Natural killer cell treated with Interleukin-12 subunit alpha and Interleukin-12 subunit beta and Interleukin-15 and Interleukin-18, amount 100 ng/mL, for 72 hours (primary cell): ENCODE measurements at regions not wholly inside any gene's neighbourhood (a gene's known extent, or its start where the extent isn't known, plus 50 kb on each side); places are given as distances from the start of the nearest gene placed in this dataset.
"Not testable (repeated sequence)": the region's sequence is repeated elsewhere in the genome, so short reads cannot be mapped to it uniquely, and the experiment has no call there.

Experiments used
- ATAC-seq, 2 donors: fragments of 150-1000 bp; cut with Tn5 transposase in 1 of 2; sonication (Bioruptor Pico), chemical (Tn5 transposase) in 1 of 2; 2 replicates each; pipeline ENCODE4 v1.10.0; 2021
- DNase-seq: peaks from one replicate; pipeline ENCODE4 v3.0.0; 2022; ENCODE audit warnings: low spot score
- H3K27ac Mint-ChIP-seq, 2 donors: 1 replicate in 1 of 2; 2 replicates in 1 of 2; pipeline ENCODE4 v1.8.0; 2022; ENCODE audit warnings: mixed read lengths in 2 of 2, mild to moderate bottlenecking in 1 of 2, moderate library complexity in 1 of 2
- H3K27me3 Mint-ChIP-seq, 2 donors: 1 replicate in 1 of 2; 2 replicates in 1 of 2; pipeline ENCODE4 v1.8.0; 2022; ENCODE audit warnings: mixed read lengths in 2 of 2
- H3K36me3 Mint-ChIP-seq: one replicate; pipeline ENCODE4 v1.8.0; 2022; ENCODE audit warnings: mixed read lengths
- H3K4me1 Mint-ChIP-seq, 2 donors: 1 replicate in 1 of 2; 2 replicates in 1 of 2; pipeline ENCODE4 v1.8.0; 2022; ENCODE audit warnings: low read depth in 2 of 2, mixed read lengths in 2 of 2, mild to moderate bottlenecking in 1 of 2
- H3K4me3 Mint-ChIP-seq: one replicate; pipeline ENCODE4 v1.8.0; 2022; ENCODE audit warnings: mixed read lengths
- H3K9me3 Mint-ChIP-seq: 2 replicates; pipeline ENCODE4 v1.8.0; 2022; ENCODE audit warnings: mixed read lengths

DNA sequence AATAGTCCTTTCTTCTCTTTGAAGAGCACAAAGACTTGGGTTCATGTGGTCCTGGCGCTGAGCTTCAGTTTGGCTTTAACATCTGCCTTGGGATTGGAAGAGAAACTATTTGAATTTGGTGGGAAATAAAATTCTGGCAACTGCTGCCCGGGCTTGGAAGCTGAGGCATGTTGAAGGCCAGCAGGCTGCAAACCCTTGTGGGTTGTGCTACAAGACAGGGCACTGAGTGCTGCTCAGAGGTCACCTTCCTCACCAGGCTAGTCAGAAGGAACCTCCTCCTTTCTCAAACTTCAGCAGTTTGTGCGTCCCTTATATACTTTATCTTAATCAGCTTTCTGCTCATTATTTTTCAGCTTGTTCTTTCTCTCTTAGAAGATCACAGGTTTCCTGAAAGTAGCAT lies 238.4 kb upstream of the TBX18 start:
- no peaks in the 10 kb centered on the region for H3K36me3 Mint-ChIP-seq
- no peak overlapping the region for H3K4me3 Mint-ChIP-seq
- no peak overlapping the region for H3K27ac Mint-ChIP-seq
- no peak for DNase-seq
- H3K4me1 Mint-ChIP-seq = no peaks in the 10 kb centered on the region
- no peaks in the 10 kb centered on the region for H3K27me3 Mint-ChIP-seq
- ATAC-seq = no peak
- H3K9me3 Mint-ChIP-seq = no peaks in the 10 kb centered on the region

GRCh38 chr6:85000001-85000400 lies 235.6 kb upstream of the TBX18 start:
- no peaks in the 10 kb centered on the region for H3K36me3 Mint-ChIP-seq
- ATAC-seq (no peak), DNase-seq (no peak)
- H3K4me1 Mint-ChIP-seq = no peaks in the 10 kb centered on the region
- H3K9me3 Mint-ChIP-seq = peaks cover 11% of the 10 kb centered on the region
- H3K27ac Mint-ChIP-seq = no peak overlapping the region
- H3K27me3 Mint-ChIP-seq = no peaks in the 10 kb centered on the region
- H3K4me3 Mint-ChIP-seq = no peak overlapping the region

- Mint-ChIP-seq H3K27ac (no peak overlapping the region), H3K4me1 (no peaks in the 10 kb centered on the region), H3K4me3 (no peak overlapping the region), H3K9me3 (peaks cover 13% of the 10 kb centered on the region), H3K27me3 (no peaks in the 10 kb centered on the region), H3K36me3 (no peaks in the 10 kb centered on the region)
- DNase-seq (no peak), ATAC-seq (no peak)
These were observed 233.8 kb upstream of the TBX18 start for GRCh38 chr6:84998223-84998622.

DNA sequence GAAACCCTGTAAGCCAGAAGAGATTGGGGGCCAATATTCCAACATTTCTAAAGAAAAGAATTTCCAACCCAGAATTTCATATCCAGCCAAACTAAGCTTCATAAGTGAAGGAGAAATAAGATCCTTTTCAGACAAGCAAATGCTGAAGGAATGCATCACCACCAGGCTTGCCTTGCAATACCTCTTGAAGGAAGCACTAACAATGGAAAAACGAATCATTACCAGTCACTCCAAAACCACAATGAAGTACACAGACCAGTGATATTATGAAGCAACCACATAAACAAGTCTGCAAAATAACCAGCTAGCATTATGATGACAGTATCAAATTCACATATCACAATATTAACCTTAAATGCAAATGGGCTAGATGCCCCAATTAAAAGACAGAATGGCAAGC lies 224.4 kb upstream of the TBX18 start:
- not testable (repeated sequence) for DNase-seq, H3K27ac Mint-ChIP-seq, ATAC-seq, H3K4me3 Mint-ChIP-seq, H3K27me3 Mint-ChIP-seq, H3K4me1 Mint-ChIP-seq
- Mint-ChIP-seq H3K36me3 (peaks cover 21% of the 10 kb centered on the region), H3K9me3 (peaks cover 31% of the 10 kb centered on the region)

DNA sequence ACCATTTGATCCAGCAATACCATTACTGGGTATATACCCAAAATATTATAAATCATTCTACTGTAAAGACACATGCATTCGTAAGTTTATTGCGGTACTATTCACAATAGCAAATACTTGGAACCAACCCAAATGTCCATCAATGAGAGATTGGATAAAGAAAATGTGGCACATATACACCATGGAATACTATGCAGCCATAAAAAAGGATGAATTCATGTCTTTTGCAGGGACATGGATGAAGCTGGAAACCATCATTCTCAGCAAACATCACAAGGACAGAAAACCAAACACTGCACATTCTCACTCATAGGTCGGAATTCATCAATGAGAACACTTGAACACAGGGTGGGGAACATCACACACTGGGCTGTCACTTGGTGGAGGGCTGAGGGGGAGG lies 221.1 kb upstream of the TBX18 start:
- not testable (repeated sequence) for H3K4me3 Mint-ChIP-seq, H3K4me1 Mint-ChIP-seq, H3K27ac Mint-ChIP-seq, DNase-seq, H3K27me3 Mint-ChIP-seq, ATAC-seq
- Mint-ChIP-seq H3K9me3 (peaks cover 35% of the 10 kb centered on the region), H3K36me3 (peaks cover 32% of the 10 kb centered on the region)

- H3K4me3 Mint-ChIP-seq = no peak overlapping the region
- no peaks in the 10 kb centered on the region for H3K4me1 Mint-ChIP-seq
- no peaks in the 10 kb centered on the region for H3K27me3 Mint-ChIP-seq
- ATAC-seq = no peak
- DNase-seq = no peak
- peaks cover 24% of the 10 kb centered on the region for H3K36me3 Mint-ChIP-seq
- H3K9me3 Mint-ChIP-seq = peaks cover 19% of the 10 kb centered on the region
- no peak overlapping the region for H3K27ac Mint-ChIP-seq
These were observed 215.1 kb upstream of the TBX18 start for GRCh38 chr6:84979541-84979940.

- ATAC-seq (no peak), DNase-seq (no peak)
- Mint-ChIP-seq H3K9me3 (peaks cover 11% of the 10 kb centered on the region), H3K4me1 (no peaks in the 10 kb centered on the region), H3K27me3 (no peaks in the 10 kb centered on the region), H3K27ac (no peak overlapping the region), H3K36me3 (peaks cover 8% of the 10 kb centered on the region), H3K4me3 (no peak overlapping the region)
These were observed 212.9 kb upstream of the TBX18 start for GRCh38 chr6:84977363-84977705.

DNA sequence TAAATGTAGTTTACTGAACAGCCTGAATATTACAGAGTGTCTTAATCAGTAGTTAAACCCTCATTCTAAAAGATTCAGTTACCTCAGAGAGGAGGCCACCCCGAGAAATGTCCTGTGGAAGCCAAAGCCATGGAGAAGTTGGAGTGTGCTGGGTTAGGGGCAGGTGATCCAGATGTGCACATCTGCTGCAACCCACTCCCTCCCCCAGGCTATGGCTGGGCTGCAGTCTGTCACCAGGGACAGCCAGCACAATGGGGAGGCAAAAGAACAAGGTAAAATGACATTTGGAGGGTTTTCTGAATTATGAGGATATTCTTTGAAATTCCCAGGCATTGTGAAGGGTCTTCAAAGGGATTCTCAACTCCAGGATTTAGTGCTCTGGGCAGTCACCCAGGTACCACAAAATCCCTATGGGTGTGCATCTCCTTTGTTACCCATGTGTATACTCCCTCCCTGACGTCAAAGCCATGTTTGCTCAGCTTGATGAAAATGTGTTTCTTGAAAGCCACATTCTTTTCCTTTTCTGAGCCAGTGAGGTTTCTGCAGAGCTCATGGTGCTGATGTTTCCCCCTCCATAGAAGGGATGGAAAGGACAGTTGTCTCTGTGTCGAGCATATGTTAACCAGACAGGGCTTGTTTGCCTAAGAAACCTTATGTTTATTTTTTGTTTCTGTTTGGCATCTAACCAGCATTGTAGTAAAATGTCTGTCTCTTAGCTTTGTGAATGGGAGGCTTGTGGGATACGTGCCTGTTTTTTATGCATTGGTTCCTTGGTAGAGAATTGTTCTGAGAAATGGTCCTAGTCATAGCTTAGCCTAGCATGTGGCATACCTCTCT lies 212.3 kb upstream of the TBX18 start:
- no peak overlapping the region for H3K4me3 Mint-ChIP-seq
- H3K9me3 Mint-ChIP-seq = peaks cover 7% of the 10 kb centered on the region
- DNase-seq (no peak), ATAC-seq (no peak)
- no peaks in the 10 kb centered on the region for H3K27me3 Mint-ChIP-seq
- H3K4me1 Mint-ChIP-seq = no peaks in the 10 kb centered on the region
- H3K36me3 Mint-ChIP-seq = peaks cover 7% of the 10 kb centered on the region
- H3K27ac Mint-ChIP-seq = no peak overlapping the region

DNA sequence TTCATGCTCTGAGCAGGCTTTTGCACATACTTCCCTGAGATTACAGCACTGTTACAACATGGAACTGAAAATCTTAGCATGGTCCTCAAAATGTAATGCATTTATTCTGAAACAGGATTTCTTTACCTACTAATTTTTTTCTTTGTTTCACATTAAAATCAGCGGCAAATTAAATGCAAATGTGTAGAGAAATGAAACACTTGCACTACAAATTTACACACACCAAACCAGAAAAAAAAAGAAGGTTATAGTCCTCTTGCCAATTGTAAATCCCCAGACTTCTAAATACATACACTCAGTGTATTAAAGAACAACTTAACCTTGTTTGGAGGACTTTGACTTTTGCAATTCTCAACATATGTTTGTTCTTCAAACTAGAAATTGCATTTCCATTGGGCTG lies 210.9 kb upstream of the TBX18 start:
- Mint-ChIP-seq H3K36me3 (no peaks in the 10 kb centered on the region), H3K9me3 (peaks cover 6% of the 10 kb centered on the region), H3K27me3 (no peaks in the 10 kb centered on the region), H3K4me1 (no peaks in the 10 kb centered on the region), H3K4me3 (no peak overlapping the region), H3K27ac (no peak overlapping the region)
- DNase-seq = no peak
- ATAC-seq = no peak

DNA sequence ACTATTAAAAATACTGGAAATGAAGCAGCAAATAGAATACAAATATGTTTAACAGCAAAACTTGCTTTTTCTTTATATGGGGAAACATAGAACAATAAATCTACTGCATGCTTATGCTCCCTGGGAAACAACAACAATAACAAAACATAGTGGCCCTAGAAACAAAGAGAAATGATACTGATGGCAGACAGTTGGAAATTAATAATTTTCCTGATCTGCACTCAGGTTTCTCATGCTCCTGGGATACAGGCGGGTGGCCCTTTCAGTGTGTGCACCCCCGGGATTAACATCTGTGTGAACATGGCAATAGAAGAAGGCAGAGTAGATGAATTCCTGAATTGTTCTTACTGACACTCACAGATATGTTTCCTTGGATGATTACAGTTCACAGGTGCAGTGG lies 209.2 kb upstream of the TBX18 start:
- H3K9me3 Mint-ChIP-seq = peaks cover 9% of the 10 kb centered on the region
- no peaks in the 10 kb centered on the region for H3K36me3 Mint-ChIP-seq
- no peaks in the 10 kb centered on the region for H3K4me1 Mint-ChIP-seq
- H3K27ac Mint-ChIP-seq = no peak overlapping the region
- DNase-seq (no peak), ATAC-seq (no peak)
- H3K4me3 Mint-ChIP-seq = no peak overlapping the region
- no peaks in the 10 kb centered on the region for H3K27me3 Mint-ChIP-seq

DNA sequence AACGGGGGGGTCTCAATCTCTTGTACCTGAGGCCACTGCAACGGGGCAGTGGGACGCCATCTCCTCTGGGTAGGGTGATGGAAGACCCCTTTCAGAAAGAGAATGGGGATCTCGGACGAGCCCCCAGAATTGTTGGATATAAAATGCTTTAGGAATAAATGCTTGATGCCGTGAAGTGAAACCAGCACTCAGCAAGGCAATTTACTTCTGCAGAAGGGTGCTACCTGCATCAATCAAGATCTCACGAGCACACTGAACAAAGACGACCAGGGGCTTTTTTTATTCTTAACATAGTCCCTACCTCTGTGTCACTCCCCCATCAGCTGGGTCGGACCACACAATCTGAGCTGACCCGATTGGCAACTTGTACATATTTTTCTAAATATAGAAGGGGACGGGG lies 203.6 kb upstream of the TBX18 start:
- Mint-ChIP-seq H3K4me1 (no peaks in the 10 kb centered on the region), H3K4me3 (no peak overlapping the region), H3K27ac (no peak overlapping the region), H3K36me3 (no peaks in the 10 kb centered on the region), H3K27me3 (no peaks in the 10 kb centered on the region), H3K9me3 (peaks cover 23% of the 10 kb centered on the region)
- DNase-seq (no peak), ATAC-seq (no peak)

- Mint-ChIP-seq H3K9me3 (peaks cover 23% of the 10 kb centered on the region), H3K27me3 (no peaks in the 10 kb centered on the region), H3K36me3 (no peaks in the 10 kb centered on the region), H3K4me3 (no peak overlapping the region), H3K4me1 (no peaks in the 10 kb centered on the region), H3K27ac (no peak overlapping the region)
- DNase-seq (no peak), ATAC-seq (no peak)
These were observed 203.0 kb upstream of the TBX18 start for GRCh38 chr6:84967389-84967788.

DNA sequence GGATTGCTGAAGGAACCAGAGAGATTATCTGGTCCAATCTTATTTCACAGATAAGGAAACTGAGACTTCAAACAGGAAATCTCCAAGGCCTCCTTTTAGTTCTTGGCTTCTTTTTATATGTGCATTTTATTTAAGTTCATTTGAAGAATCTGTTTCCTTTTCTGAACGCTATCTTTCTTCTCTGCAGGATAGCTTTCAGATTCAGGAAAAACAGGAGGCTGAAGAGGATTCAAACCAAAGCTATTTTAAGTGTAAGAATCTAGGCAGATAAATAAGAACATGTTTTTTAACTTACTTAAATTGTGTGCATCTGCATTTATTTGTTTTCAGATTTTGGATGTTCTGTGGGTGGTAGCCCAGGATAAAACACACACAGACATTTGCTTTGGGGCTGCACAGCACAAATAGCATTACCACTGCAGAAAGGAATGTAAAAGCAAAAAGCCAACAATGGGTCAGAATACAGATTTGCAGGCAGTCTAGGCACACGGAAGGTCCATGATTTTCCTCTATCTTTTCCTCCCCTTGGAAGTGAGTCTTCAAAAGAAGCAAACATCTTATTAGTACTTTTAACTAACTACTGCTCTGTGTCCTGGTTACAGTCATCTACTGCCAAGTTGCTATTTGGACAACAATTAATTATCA lies 188.8 kb upstream of the TBX18 start:
- Mint-ChIP-seq H3K4me3 (no peak overlapping the region), H3K27me3 (no peaks in the 10 kb centered on the region), H3K4me1 (no peaks in the 10 kb centered on the region), H3K27ac (no peak overlapping the region), H3K9me3 (peaks cover 10% of the 10 kb centered on the region), H3K36me3 (no peaks in the 10 kb centered on the region)
- ATAC-seq = no peak
- no peak for DNase-seq

GRCh38 chr6:84944926-84945325 lies 180.5 kb upstream of the TBX18 start:
- not testable (repeated sequence) for H3K27ac Mint-ChIP-seq, H3K4me3 Mint-ChIP-seq, H3K27me3 Mint-ChIP-seq, H3K4me1 Mint-ChIP-seq, ATAC-seq, H3K36me3 Mint-ChIP-seq, DNase-seq
- peaks cover 17% of the 10 kb centered on the region for H3K9me3 Mint-ChIP-seq

- Mint-ChIP-seq H3K36me3 (peaks cover 2% of the 10 kb centered on the region), H3K27ac (no peak overlapping the region), H3K27me3 (no peaks in the 10 kb centered on the region), H3K9me3 (peaks cover 15% of the 10 kb centered on the region), H3K4me3 (no peak overlapping the region), H3K4me1 (no peaks in the 10 kb centered on the region)
- DNase-seq (no peak), ATAC-seq (no peak)
These were observed 179.5 kb upstream of the TBX18 start for GRCh38 chr6:84943905-84944304.
